ENCODE measurements at regions not wholly inside any gene's neighbourhood (a gene's known extent, or its start where the extent isn't known, plus 50 kb on each side); places are given as distances from the start of the nearest gene placed in this dataset.
"Not testable (repeated sequence)": the region's sequence is repeated elsewhere in the genome, so short reads cannot be mapped to it uniquely, and the experiment has no call there.

DNA sequence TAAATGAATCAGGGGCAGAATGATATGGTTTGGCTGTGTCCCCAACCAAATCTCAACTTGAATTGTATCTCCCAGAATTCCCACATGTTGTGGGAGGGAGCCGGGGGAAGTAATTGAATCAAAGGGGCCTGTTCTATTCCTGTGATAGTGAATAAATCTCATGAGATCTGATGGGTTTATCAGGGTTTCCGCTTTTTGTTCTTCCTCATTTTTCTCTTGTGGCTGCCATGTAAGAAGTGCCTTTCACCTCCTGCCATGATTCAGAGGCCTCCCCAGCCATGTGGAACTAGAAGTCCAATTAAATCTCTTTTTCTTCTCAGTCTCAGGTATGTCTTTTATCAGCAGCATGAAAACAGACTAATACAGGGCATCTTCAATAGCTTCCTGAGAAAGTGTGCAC is 107.0 kb downstream of the OTUD1 start:
- not testable (repeated sequence) for DNase-seq

DNA sequence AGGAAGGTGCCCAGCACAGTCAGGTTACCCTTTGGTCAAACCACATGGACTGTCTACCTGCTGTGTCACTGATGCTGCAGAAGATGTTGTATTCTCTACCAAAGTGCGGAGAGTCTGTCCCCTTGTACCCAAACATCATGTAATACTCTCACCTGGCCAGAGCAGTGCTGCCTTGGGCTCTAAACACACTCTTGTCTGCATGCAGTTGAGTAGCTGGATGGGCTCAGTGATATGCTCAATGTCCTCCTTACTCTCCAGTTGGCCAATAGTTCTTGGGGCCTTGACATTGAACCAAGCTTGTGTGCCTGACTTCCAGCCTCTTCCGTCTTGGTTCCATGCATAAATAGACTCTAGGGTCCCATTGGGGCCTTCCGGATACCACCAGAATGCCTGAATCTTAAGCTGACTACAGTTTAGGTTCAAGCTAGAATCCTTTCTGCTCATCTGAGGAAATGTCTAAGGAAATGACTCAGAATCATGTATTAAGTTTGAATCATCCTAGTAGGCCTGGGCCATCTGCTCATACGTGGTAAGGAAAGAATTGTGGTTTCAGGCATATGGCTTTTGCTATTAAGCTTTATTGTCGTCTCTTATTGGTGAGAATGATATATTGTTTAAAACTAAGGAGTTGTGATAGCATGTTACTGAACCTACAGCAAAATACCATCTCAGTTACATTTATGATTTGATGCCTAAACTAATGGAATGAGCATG is 118.0 kb downstream of the OTUD1 start:
- no peak for DNase-seq

DNA sequence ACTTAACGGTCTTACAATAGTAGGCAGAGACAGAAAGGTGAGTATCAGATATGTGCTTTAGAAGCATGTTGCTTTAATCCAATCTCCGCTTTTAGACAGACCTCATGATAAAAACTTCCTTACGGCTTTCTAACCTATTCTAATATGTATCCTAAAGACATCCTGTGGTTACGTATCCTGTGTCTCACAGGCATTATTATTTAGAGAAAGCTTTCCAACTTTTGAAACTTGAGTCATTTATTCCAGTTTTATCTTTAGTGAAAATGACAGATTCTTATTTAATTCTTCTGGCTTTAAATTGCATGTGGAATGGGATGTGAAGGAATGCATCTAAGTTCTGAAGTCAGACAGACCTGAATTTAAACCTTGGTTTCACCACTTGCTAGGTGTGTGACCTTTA is 118.9 kb downstream of the OTUD1 start:
- DNase-seq: no peak

DNA sequence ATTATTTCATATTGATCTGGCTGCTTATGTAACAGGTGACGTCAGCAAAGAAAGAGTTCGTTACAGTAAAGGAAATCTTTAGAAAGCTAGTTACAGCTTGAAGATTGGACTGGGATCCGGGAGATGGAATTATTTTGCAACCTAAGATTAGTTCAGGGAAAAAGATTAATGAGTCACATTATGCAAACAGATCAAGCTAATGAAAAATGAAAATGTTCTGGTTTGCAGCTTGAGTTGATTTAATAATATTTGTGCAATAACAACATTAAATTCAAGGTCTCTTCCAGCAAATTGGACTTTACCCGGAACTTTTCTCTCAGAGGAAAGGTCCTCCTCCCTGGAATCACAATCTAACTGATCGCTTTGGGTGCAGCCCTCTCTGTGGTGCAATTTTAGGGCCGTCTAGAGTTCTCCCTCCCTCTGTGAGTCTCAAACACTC is 119.5 kb downstream of the OTUD1 start:
- no peak for DNase-seq

GRCh38 chr10:23568996-23569395 is 130.1 kb downstream of the OTUD1 start:
- DNase-seq: no peak

GRCh38 chr10:23571884-23572283 is 133.0 kb downstream of the OTUD1 start:
- no peak for DNase-seq

DNA sequence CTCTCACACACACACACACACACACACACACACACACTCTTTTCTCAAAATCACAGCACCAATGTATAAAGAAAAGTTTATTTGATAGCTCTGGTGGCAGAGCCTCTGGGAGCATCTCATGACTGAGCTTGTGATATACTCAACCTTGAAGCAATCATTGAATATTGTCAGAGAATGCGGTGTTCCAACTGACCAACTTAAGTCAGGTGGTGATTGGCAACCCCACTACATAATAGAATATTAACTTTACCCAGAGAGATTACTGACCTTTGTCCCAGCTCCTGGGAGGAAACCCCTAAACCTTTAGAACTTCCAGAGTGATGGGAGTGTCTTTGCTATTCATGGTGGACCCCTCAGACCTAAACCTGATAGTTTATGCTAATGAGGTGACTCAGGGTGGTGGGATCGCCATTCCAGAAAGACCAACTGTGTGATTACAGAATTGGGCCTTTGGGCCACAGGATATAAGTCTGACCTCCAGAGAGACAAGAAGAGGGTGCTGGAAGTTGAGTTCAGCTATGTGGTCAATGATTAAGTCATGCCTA is 143.1 kb downstream of the OTUD1 start:
- no peak for DNase-seq

GRCh38 chr10:23584396-23584795 is 145.5 kb downstream of the OTUD1 start:
- DNase-seq: no peak

GRCh38 chr10:23585186-23585585 is 146.3 kb downstream of the OTUD1 start:
- DNase-seq: no peak

DNA sequence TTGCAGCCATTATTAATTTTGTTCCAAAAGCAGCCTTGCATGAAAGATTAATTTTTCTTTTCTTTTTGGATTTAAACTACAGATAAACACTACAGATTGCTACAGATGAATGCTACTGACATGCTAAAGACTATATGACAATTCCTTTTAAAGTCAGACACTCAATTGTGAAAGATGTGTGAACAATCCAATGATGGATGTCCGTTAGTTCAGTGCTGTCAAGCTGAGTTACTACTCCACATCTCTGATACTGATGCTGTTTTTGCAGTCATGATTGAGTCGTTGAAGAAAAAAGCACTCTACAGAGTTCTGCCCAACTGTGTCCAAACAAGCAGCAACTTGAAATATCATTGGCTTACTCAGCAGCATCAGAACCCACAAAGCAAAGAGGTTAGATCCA is 146.8 kb downstream of the OTUD1 start:
- no peak for DNase-seq

DNA sequence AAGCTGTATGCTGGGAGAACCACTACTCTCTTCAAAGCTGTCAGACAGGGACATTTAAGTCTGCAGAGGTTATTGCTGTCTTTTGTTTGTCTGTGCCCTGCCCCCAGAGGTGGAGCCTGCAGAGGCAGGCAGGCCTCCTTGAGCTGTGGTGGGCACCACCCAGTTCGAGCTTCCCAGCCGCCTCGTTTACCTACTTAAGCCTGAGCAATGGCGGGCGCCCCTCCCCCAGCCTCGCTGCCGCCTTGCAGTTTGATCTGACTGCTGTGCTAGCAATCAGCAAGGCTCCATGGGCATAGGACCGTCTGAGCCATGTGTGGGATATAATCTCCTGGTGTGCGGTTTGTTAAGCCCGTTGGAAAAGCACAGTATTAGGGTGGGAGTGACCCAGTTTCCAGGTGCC is 156.4 kb downstream of the OTUD1 start:
- not testable (repeated sequence) for DNase-seq

DNA sequence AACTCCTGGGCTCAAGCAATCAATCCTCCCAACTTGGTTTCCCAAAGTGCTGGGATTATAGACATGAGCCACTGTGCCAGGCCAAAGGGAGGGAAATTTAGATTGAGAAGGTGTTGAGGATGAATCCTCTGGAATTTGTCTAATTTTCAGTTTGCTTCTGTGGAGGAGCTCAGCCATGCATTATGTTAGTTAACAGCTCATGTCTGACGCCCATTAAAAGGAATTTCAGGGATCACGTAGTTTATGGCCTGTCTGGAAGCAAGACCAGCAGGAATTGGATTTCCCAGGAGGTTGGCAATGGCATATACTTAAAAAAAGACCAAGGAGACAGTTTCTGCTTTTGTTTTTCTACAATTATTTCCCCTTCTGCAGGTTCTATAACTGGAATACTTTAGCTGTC is 165.7 kb downstream of the OTUD1 start:
- DNase-seq: no peak

DNA sequence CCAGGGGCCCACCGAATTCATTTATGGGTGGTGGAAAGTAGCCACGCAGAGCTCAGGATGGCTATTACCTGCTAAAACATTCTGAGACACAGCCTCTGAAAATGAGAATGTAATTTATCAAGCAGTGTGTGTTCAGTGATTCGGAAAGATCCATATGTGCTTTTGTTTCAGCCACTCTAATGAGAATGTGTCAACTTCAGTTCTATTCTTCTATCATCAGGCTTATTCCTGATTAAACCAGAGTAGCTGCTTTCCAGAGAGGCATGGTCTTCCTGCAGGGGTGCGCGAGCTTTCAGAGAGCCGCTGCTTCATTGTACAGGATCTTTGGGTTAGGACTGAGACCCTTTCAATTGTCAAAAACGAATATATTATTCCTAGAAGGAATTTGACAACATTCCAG is 167.6 kb downstream of the OTUD1 start:
- DNase-seq: no peak

DNA sequence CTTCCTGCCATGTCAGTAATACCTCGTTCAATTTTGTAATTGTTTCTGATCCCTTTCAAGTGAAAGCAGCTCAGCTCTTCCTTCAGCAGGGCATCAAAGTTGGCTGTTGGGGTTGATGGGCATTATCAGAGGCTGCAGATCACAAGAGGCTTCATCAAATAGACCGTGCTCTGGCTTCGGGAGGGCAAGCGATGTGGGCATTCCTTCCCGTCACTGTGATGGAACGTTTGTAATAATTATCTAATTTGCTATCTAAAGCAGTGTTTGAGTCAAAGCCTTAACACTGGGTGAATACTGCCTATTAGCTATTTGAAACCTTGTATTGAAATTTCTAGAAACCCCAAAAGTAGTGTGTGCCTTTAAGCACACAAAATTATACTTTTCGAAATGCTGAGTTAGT is 170.1 kb downstream of the OTUD1 start:
- DNase-seq: no peak

DNA sequence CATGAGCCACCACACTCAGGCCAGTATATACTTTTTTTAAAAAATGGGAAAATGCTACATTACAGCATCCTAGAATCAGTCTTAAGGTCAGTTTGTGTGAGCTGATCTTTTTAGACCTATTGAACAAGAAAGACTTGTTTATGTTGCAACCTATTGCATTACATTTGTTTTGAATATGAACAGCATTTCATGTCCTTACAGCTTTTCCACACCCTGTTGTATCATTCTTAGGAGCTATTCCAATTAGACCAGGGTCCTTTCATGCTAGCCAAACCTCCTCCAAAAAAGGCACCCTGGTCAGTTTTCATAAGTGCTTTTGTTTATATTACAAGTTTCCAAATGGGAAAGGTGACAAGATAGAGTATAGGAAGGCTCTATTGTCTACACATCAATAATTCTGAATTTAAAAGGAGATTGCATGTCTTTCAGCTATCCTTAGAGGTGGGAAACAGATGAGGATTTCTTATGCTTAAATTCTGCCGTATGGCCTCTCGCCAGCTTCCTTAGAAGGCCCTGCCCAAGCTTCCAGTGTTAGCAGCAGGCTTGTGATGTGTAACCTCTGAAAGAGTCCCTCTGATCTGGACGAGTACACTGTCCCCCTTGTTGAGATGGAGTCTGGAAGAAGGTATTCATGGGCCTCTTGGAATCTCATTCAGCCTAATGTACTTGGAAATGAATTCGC is 171.9 kb downstream of the OTUD1 start:
- no peak for DNase-seq

DNA sequence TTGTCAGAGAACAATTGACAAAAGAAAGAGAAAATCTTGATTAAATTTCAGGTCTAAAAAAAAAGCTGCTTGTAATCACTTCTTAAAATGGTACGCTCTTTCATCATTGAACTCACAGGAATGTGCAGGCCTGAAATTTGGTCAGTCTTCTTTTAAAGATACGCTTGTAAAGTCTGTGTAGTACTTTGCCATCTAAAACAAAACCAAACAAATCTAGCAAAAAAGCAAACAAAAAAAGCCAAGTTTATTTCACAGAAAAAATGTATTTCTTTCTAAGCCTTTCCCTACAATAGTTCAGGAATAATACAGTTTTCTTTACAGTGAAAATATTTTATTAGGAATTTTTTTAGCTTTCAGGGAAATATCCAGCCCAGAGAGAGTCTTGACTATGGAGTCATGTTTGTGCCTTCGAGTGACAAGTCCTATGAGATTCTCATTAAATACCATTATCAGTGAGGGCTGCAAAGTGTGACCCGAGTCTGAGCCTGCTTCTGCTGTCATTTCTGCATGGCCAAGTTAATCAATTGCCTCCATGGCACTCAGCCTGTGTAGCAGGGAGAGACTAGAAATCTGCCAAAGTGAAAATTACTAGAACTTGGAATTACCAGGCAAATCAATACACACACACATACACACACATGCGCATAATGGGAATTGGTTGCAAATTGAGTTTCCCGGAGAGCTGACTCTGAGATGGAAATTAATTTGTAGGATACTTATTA is 172.6 kb downstream of the OTUD1 start:
- DNase-seq: no peak

DNA sequence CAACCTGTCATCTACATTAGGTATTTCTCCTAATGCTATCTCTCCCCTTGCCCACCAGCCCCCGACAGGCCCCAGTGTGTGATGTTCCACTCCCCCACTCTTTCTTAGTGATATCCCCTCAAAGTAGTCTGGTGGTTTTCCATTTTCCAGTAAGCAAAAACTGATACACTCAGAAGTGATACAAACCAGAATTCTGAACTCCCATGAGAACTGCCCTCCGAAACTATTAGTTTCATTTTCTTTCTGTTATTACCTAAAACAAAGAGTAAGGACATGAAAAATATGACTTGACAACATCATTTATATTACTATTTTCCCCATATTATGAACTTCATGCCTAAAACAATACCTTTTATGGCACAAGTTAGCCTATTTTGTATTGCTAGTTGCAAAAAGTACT is 175.0 kb downstream of the OTUD1 start:
- no peak for DNase-seq

- DNase-seq: no peak
These were observed 175.6 kb downstream of the OTUD1 start for GRCh38 chr10:23614483-23614882.

DNA sequence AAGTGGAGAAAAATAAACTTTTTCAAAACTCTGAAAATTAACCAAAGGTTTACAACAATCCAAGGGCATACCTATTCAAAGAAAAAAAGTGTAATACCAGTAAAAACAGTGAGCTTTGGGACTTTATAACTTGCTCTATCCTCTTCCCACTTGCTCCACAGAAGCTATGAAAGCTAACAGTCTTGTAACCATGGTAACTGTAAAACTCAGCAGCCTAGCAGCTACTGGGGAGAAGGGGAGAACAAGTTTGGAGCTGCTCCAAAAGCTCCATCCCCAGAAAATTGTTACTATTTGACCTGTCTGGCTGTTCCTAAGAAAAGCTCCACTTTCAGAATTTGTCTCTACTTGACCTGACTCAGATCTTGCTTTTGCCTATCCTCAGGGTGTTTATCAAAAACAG is 191.5 kb downstream of the OTUD1 start:
- no peak for DNase-seq

DNA sequence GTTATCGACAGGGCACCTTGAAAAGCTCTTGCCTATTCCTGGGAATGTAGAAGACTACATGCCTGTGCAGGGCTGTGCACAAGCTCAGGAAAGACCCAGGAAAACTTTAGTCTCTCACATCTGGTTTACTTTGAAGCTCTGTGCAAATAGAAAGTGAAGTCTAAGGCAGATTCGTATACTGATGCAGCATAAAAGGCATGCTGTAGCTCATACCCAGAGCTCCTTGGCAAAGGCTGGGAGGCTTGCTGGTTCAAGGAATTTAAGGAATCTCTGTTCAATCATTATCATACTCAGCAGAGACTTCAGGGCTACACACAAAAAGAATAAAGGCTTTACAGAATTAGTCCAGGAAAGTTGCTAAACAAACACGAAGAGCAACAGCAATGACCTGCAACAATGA is 192.0 kb downstream of the OTUD1 start:
- no peak for DNase-seq

GRCh38 chr10:23643111-23643780 is 204.4 kb downstream of the OTUD1 start:
- DNase-seq: no peak

- DNase-seq: no peak
These were observed 209.7 kb downstream of the OTUD1 start for GRCh38 chr10:23648618-23649017.

DNA sequence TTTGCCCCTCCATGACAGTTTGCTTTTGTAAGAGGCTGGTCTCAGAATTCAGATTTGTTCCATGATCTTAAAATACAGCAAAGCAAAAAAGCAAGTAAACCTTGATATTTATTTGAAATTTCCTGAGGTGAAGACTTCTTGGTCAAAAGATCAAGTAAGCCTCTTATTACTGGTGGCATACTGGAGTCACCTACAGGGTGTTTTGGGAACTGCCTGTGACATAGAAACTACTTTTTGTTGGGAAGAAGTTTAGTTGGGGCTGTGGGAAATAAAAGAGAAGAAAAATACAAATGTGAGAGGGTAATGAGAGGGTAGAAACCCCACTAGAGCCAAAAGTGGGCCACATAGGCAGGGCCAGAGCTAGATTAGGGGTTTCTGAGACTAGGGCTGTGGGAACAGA is 217.9 kb downstream of the OTUD1 start:
- no peak for DNase-seq

All from activated effector memory CD4-positive, alpha-beta T cell treated with anti-CD3 and anti-CD28 coated beads, Interleukin-2, amount 50 U/mL, for 16 hours (primary cell).